OCI-LY3 (cell line): ENCODE measurements at regions not wholly inside any gene's neighbourhood (a gene's known extent, or its start where the extent isn't known, plus 50 kb on each side); places are given as distances from the start of the nearest gene placed in this dataset.

Experiments used
- EZH2phosphoT487 ChIP-seq: fragments of 200-600 bp; shearing (Covaris generic); IDR thresholded peaks from 2 replicates; pipeline ENCODE4 v1.6.1; 2018; ENCODE audit warnings: antibody characterized with exemption, mixed run types, low read depth
- TF ChIP-seq, protein P1 (sequence below): fragments of 200-600, 300-600 bp; sonication (generic); IDR thresholded peaks from 2 replicates; pipeline ENCODE4 v1.5.1; 2014; ENCODE audit warnings: antibody characterized with exemption, low read length, low read depth

DNA sequence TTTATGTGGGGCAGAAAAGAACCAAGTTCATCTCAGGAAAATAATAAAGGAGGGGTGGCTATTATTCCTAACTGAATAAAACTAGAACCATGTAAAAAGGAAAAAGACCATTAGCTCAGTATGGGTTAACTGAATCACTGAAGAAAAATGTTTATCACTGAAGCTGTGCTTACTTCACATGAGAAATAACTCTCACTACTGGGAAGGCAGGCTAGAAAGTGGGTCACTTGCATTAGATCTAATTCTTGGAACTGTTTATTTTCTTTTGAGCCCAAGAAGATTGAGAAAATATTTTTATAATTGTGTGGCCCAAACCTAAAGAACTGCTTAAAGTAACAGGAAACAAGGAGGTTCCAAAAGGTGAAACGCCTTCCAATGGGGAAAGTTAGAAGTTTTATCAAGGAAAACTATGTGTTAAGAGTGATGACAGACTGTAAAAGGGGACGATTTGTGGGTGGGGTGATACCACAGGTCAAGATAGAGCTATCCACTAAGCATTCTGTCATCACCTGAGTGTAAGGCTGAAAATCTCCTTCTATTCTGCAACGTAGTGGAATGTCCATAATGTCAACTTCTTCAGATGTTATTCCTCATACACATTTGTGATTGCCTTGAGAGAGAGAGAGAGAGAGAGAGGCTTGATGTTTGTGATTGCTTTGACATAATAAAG lies 1083.5 kb downstream of the PCDH7 start:
- TF ChIP-seq, protein P1, sequence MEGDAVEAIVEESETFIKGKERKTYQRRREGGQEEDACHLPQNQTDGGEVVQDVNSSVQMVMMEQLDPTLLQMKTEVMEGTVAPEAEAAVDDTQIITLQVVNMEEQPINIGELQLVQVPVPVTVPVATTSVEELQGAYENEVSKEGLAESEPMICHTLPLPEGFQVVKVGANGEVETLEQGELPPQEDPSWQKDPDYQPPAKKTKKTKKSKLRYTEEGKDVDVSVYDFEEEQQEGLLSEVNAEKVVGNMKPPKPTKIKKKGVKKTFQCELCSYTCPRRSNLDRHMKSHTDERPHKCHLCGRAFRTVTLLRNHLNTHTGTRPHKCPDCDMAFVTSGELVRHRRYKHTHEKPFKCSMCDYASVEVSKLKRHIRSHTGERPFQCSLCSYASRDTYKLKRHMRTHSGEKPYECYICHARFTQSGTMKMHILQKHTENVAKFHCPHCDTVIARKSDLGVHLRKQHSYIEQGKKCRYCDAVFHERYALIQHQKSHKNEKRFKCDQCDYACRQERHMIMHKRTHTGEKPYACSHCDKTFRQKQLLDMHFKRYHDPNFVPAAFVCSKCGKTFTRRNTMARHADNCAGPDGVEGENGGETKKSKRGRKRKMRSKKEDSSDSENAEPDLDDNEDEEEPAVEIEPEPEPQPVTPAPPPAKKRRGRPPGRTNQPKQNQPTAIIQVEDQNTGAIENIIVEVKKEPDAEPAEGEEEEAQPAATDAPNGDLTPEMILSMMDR = no peak
- no peak for TF ChIP-seq EZH2phosphoT487
